Kidney epithelial cell (primary cell): ENCODE measurements at regions not wholly inside any gene's neighbourhood (a gene's known extent, or its start where the extent isn't known, plus 50 kb on each side); places are given as distances from the start of the nearest gene placed in this dataset.

Source experiments
- DNase-seq: peaks from one replicate; pipeline ENCODE4 v3.0.0-alpha.2; 2010; ENCODE audit warnings: low read depth
- H3K27me3 ChIP-seq: 2 replicates; pipeline ENCODE4 v1.6.0; 2011; ENCODE audit warnings: low read length; ENCODE audit not compliant: control insufficient read depth, insufficient read depth
- H3K36me3 ChIP-seq: 2 replicates; pipeline ENCODE4 v1.5.1; 2011; ENCODE audit warnings: low read length; ENCODE audit not compliant: control insufficient read depth, insufficient read depth
- H3K4me3 ChIP-seq: 2 replicates; pipeline ENCODE4 v1.5.1; 2011; ENCODE audit warnings: low read depth, mild to moderate bottlenecking, control low read depth, low read length
- TF ChIP-seq, protein P1 (sequence below): IDR thresholded peaks from 2 replicates; pipeline ENCODE4 v1.5.1; 2011; ENCODE audit warnings: mild to moderate bottlenecking, moderate library complexity, low read length, control low read depth, inconsistent platforms; ENCODE audit not compliant: insufficient read depth, poor library complexity, severe bottlenecking

DNA sequence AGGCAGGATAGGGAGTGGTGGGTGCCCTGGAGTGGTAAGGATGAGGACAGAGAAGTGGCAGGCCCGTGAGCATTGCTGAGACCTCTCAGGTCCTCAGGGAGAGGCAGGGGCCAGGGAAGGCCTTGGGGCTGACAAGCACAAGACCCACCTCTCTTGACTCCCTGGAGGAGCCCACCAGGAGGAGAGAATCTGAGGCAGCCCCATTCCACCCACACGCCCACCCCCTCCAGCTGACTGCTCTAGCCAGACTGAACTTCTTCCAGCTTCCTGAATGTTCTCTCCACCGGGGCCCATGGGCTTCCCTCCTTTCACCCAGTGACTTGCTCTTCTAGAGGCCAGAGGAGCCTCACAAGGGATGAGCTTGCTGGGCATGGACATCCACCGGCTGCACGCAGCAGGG is 1403.0 kb downstream of the BRD1 start:
- no peaks in the 10 kb centered on the region for H3K36me3 ChIP-seq
- H3K27me3 ChIP-seq: no peaks in the 10 kb centered on the region
- DNase-seq: no peak
- no peak overlapping the region for H3K4me3 ChIP-seq
- TF ChIP-seq, protein P1, sequence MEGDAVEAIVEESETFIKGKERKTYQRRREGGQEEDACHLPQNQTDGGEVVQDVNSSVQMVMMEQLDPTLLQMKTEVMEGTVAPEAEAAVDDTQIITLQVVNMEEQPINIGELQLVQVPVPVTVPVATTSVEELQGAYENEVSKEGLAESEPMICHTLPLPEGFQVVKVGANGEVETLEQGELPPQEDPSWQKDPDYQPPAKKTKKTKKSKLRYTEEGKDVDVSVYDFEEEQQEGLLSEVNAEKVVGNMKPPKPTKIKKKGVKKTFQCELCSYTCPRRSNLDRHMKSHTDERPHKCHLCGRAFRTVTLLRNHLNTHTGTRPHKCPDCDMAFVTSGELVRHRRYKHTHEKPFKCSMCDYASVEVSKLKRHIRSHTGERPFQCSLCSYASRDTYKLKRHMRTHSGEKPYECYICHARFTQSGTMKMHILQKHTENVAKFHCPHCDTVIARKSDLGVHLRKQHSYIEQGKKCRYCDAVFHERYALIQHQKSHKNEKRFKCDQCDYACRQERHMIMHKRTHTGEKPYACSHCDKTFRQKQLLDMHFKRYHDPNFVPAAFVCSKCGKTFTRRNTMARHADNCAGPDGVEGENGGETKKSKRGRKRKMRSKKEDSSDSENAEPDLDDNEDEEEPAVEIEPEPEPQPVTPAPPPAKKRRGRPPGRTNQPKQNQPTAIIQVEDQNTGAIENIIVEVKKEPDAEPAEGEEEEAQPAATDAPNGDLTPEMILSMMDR: no peak

DNA sequence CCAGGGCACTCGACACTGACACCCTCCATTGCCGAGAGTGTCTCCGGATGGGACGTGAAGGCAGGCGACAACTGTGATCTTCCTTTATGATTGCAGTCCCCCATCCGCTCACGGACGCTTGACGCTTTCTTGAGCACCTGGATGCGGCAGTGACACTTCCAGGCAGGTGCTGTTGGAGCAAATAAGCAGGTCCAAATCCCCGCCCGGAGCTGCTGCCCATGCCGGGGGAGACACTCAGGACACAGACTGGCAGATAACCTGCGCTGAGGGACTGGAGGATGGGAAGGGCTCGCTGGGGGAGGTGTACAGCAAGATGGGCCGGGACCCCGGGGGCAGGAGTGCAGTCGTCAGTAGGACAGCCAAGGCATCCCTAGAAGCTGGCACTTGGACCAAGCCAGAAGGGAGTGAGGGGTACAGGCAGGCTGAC is 1403.5 kb downstream of the BRD1 start:
- Histone ChIP-seq H3K27me3 (no peaks in the 10 kb centered on the region), H3K36me3 (no peaks in the 10 kb centered on the region), H3K4me3 (no peak overlapping the region)
- no peak for DNase-seq
- TF ChIP-seq, protein P1: no peak

DNA sequence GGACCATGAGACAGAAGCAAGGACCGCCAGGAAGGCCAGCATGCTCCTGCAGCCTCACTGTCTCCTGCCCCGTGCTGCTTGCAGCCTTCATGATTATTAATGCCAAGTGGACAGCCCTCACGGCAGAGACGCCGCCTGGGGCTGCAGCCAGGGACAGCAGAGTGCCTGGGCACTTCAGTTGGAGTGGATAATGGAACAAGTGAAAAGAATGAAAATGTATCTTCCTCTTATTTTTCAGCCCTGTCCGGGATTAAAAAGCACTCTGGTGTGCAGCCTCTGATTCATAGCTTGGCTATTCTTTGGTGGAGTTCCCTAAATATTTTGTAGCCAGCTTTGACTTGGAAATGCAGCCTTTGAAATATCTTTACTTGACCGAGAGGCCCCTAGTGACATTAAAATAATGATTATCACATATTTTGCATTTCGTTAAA is 1404.2 kb downstream of the BRD1 start:
- no peak overlapping the region for H3K4me3 ChIP-seq
- no peaks in the 10 kb centered on the region for H3K27me3 ChIP-seq
- DNase-seq: no peak
- TF ChIP-seq, protein P1: no peak
- no peaks in the 10 kb centered on the region for H3K36me3 ChIP-seq

DNA sequence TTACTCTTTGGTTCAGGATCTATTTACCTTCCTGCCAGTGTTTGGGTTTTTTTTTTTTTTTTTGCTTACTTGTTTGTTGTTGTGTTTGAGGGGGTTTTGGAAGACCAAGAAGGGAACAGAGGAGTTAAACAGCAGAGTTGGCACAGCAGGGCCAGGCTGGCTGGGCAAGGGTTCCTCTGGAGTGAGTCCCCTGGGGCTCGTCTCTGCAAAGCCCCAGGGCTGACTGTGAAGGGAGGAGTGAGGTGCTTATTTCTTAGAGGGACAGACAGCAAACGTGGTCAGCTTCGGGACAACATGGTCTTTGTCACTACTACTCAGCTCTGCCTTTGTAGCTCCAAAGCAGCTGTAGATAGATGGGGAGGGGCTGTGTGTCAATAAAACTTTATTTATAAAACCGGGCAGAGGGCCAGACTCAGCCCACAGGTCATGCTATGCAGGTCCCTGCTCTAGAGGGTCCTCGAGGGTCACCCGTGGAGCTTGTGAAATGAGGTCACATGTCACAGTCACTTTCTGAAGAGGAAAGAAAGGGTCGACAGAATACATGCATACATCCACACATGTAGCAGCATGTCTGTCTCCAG is 1404.7 kb downstream of the BRD1 start:
- Histone ChIP-seq H3K27me3 (no peaks in the 10 kb centered on the region), H3K36me3 (no peaks in the 10 kb centered on the region), H3K4me3 (no peak overlapping the region)
- no peak for DNase-seq
- TF ChIP-seq, protein P1: no peak

- Histone ChIP-seq H3K36me3 (no peaks in the 10 kb centered on the region), H3K4me3 (no peak overlapping the region), H3K27me3 (no peaks in the 10 kb centered on the region)
- TF ChIP-seq, protein P1: no peak
- no peak for DNase-seq
Measured at GRCh38 chr22:48418831-48419230, 1408.8 kb downstream of the BRD1 start.
